GM18502 (cell line): ENCODE measurements at regions not wholly inside any gene's neighbourhood (a gene's known extent, or its start where the extent isn't known, plus 50 kb on each side); places are given as distances from the start of the nearest gene placed in this dataset.
A peak's percentile ranks its signal among the peaks of the same experiment; 100 is the strongest.

ENCODE experiments used
- ATAC-seq: cut with Tn5 transposase; IDR thresholded peaks from one replicate; pipeline ENCODE4 v1.9.1; 2021; ENCODE audit warnings: mild to moderate bottlenecking; ENCODE audit not compliant: unreplicated experiment, poor library complexity

DNA sequence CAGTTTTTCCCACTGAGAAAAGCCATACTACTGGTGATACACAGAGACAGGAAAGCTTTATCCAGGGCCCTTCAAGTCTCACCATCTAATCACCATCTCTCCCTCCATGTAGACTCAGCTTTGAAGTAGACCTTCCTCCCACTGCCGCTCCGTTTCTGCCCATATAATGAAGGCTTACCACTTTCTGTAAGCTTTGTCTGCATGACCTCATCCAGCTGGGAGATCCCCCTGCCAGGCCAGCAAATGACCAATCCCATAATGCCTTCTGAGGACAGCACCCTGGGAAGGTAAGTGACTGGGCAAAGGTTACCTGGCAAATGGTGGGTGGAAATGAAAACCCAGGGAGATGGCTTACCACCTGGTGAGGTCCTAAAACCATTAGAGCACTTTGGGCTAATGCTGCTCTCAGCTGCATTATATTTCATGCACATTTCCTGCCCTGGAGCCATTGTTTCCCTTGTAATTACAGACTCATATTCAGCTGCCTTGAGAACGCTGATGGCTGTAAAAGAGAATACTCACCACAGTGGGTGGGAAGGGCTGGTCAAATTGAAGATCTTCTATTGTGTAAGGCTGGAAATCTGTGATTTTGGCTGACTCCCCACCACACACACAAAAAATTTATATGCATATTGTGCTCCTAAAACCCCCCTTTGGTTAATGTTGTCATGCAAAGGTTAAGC is 350.7 kb upstream of the SYT4 start:
- ATAC-seq: no peak

DNA sequence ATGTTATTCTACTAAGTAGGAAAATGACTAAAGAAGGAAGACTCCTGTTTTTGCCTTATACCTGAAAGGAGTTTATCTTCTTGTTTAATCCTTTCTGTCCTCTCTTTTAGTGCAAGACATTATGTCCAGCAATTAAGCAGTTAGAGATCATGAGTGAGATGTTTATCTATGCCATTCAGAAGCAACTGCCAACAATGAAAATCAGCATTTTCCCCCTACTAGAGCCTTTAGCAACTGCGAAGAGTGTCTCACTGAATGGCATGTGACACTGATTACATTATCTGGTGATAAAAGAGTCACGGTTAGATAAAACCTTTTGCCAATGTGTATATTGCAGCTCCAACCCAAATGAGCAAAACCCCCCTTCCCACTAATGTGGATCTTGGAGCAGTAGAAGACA is 357.7 kb upstream of the SYT4 start:
- ATAC-seq: no peak

- ATAC-seq: no peak
These were observed 358.1 kb upstream of the SYT4 start for GRCh38 chr18:43635397-43635796.

DNA sequence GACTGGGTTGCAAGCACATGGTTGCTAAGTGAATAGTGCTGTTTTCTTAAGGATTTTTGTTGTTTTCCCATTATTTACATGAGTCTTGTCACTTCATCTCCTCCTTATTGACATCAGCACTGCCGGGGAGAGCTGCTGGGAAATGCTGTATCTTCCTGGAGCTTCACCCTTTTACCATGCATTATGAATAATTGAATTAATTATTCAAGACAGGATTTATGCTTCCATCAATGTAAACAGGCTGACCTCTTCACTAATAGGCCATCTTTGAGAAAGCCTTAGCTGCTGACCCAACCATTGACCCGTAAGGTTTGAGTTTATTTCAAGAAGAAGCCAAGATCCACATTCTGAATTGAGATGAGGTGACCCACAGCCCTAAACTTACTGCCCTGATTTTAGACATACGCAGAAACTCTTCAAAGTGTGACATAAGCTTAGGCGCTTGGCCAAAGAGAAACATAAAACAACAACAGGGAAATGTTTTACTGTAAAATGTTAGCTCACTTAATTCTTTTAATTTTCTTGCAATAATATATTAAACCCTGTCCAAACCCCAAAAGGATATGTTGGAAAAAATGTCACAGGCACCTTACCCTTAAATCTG is 365.5 kb upstream of the SYT4 start:
- ATAC-seq: no peak

- no peak for ATAC-seq
These were observed 370.7 kb upstream of the SYT4 start for GRCh38 chr18:43648002-43648401.

DNA sequence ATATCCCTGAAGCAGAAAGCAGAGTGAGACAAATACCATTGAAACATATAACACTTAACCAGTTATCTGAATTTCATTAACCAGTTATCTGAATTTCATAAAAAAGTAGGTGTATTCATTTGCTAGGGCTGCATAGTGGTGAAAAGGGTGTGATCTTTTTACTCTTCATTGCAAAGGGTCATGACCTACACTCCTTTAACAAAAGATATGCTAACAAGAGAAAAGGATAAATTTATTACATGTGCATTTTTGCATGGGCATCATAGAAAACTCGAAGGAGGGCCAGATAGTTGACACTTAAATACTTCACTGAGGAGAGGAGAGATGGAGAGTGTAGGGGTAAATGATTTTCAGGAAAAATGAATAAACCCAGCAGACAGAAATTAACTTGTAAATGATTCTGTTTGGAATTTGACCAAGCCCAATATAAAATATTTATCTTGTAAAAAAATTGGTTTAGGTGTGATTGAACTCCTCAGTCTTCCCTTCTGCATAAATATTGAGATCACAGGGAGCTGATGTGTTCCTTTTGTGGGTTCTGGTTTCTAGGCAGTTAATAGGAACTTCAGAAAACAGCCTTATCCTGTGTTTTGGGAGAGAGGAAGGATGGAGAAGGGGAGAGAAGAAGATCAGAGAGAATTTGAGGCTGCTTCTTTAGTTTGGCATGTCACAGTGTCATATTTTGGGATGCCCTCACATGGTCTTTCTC is 372.5 kb upstream of the SYT4 start:
- ATAC-seq: no peak

DNA sequence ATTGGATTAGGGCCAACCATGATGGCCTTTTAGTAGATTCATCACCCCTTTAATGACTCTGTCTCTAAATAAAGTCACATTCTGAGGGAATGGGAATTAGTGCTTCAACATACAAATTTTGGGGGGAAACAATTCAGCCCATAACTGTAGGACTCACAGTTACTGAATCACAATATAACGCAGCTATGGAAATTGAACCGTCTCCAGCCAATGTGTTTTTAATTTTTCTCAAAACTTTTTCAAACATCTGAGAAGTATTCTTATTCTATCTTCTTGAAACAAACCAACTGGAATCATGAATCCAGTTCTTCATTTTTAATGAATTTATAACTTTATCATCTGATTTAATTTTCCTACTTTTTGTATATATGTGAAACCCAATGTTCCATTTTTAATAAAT is 373.1 kb upstream of the SYT4 start:
- ATAC-seq: no peak

GRCh38 chr18:43651057-43651456 is 373.8 kb upstream of the SYT4 start:
- ATAC-seq: no peak

DNA sequence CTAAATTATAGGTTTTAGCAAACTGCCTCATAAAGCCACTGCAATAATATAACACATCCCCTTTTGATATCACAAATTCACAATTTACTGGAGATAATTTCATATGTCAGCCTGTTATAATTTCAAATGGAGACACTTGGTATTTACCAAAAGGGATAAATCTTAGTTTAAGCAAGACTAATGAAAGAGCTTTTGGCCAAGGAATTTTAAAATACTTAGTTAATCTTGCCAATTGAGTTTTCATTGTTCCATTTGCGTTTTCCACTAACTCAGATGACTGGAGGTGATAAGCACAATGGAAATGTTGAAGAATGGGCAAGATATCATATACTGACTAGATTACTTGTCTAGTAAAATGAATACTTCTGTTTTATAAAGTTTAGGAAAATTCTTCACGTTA is 379.3 kb upstream of the SYT4 start:
- ATAC-seq: no peak

DNA sequence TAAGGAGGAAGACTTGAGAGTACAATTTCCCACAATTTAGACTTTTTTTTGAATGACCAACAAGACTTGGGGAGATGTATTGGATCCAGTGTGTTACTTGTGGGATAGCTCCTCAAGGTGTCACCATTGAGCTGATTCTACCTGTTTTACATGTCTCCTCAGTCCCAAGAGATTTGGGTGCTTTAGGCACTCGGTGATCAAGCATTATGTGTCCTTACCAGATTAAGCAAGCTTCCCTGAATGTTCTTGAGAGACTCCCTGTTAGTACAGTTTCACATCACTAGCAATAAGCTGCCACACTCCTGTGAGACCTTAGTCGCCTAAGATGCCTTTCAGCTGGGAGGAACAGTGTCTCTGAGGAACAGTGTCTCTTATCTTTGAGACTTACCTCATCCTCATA is 384.3 kb upstream of the SYT4 start:
- peak; percentile 84 for ATAC-seq

DNA sequence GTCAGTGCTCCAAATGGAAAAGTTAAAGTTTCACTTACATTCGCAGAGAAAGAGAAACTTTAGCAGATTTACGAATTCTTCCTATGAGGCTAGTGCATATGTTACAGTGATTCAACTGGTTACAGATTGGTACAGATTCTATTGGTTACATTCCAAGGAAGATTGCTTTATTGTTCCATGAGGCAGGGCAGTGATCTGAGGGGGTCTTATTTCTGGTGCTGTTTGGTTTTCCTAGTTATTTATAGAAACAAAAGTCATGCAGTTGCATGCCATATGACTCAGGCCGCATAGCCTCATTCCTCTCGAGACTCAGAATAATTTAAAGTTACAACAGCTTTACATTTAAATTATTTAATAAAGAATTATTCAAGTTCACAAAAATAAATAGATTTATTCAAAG is 385.4 kb upstream of the SYT4 start:
- no peak for ATAC-seq

- ATAC-seq: no peak
These were observed 385.9 kb upstream of the SYT4 start for GRCh38 chr18:43663159-43663558.

DNA sequence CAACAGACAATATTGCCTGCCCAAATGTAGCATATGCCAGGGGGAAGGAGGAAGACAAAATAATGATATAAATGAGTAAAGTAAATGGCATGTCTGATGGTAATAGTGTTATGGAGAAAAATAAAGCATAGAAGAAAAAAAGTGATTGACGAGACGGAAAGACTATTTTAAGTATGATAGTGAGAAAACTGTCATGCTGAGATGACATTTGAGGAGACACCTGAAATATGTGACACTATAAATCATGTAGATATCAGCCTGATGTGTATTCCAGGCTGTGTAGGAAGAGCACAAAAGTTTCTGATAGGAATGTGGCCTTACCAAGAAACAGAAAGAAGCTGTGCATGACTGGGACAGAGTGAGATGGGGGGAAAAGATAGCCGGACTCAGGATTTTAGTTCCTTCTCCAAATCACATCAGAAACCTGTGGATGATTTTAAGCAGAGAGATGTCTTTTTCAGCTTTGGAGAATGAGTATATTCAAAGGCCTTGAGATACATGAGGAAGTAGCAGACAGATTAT is 387.3 kb upstream of the SYT4 start:
- ATAC-seq: no peak

DNA sequence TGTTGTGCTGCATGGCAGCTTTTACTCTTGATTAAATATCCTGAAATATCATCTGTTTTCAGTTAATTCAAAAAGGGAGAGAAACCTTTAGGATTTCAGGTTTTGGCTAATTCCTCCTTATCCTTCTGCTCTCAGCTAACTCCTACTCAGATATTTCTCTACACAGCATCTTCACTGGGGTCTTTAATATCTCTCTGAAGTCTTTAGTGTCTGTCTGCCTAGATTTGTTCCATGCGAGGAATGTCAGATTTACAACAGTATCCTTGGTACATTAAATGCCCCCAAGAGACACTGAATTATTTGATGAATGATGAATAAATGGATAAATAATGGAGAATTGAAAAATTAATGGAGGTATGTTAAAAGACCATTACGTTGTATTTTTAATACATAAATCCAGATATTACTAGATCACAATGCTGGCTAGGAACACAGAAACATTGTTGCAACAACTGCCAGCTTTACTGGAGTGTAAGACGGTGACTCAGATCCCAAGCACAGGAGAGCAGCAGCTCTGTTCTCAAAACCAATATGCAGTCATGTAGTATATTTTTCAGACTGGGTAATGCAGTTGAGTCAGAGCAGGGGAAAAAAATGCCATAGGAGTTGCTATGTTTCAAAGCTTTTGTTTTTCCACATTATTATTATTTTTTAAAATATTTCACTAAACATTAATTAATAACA is 388.0 kb upstream of the SYT4 start:
- ATAC-seq: no peak

DNA sequence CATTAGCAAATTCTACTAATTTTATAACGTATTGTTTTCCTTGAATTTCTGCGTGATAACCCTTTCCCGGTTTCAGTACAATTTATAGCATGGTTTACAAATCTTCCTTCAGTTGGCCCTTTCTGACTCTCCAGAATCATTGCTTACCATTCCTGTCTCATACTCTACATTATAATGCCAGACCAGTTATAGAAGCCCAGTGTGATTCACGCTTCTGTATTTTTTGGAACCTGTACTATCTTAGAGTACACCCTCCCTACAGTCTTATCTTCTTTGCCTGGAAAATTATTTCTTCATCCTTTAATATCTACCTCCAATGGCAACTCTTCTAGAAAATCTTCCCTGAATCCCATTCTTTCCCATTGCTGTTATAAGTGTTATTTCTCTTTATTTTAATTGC is 391.6 kb upstream of the SYT4 start:
- no peak for ATAC-seq

DNA sequence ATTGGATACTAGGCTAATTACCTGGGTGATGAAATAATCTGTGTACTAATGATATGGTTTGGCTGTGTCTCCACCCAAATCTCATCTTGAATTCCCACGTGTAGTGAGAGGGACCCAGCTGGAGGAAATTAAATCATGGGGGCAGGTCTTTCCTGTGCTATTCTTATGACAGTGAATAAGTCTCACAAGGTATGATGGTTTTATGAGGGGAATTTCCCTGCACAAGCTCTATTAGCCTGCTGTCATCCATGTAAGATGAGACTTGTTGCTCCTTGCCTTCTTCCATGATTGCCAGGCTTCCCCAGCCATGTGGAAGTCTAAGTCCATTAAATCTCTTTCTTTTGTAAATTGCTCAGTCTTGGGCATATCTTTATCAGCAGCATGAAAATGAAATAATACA is 394.1 kb upstream of the SYT4 start:
- ATAC-seq: no peak

DNA sequence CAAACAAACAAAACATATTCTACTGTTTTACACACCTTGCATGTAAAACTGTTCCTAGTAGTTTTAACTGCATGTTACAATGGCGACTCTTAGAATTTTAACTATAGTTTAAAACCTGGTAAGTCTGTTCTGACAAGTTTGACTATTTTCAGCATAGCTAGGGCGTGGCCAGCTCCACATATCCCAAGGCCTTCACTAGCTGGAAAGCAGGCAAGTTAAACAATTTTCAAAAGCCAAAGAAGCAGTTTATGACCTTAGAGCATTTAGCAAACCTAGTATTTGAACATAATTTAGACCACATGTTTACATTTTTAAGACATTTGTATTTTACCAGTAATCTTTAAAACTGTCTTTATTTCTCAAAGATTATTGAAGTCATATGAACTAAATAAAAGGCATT is 402.8 kb upstream of the SYT4 start:
- ATAC-seq: no peak

DNA sequence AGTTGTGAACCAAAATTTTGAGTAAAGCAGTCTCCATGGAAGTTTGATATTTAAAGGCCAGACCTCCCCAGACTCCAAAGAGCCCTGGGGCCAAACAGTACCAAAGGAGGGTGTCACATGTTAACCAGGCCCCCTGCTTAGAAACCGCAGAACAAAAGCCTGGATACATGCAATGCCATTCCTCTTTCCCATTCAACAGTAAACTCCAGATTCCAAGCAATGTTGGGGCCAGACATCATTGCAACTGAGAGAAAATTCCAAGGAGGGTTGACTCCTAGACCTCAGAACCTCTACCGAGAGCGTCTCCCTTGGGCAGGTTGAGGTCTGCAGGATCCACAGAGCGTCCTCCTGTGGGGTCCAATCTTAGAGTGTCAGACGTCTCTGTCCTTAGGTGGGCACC is 404.4 kb upstream of the SYT4 start:
- no peak for ATAC-seq

DNA sequence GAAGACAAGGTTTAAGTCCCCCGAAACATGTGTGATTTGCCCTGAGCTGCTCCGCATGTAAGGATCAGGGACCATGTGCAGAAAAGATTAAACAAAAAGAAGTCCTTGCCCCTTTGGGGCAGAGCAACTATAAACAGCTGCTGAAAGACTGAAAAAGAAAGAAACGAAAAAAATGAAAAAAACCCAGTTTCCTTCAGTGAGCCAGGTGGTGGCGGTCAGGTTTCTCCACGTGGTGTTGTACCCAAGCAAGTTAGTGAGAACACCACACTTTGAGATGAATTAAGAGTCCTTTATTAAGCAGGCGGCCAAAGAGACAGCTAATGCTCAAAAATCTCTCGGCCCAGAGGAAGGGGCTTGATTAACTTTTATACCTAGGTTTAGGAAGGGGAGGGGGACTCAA is 404.9 kb upstream of the SYT4 start:
- ATAC-seq: no peak

GRCh38 chr18:43686709-43687108 is 409.4 kb upstream of the SYT4 start:
- ATAC-seq: no peak

DNA sequence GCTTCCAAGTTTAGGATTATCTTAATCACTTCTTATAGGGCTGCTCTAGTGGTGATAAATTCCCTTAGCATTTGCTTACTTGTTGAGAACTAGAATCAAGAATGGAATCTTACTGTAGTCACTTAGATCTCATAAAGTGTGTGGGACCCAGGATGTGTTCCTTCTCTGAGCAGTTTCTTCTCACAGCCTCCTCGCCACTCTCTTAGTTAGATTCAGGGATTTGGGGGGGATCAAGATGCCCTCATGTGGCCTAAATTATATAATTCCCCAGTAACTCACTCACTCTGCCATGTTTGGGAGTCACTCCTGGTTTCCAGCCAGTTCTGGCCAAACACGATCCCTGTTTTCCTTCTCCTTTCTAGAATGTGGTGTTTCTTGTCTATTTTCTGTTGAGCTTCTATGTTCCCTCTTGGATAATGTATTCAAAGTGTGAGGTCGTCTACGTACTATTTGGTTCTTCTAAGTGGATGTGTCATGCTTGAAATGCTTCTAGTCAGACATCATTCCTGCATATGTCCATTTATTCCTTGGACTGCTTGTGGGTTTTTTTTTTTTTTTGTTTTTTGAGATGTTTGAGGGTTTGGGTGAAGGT is 414.9 kb upstream of the SYT4 start:
- no peak for ATAC-seq
